GM21528 (cell line): ENCODE measurements at regions not wholly inside any gene's neighbourhood (a gene's known extent, or its start where the extent isn't known, plus 50 kb on each side); places are given as distances from the start of the nearest gene placed in this dataset.

ENCODE experiments used
- ATAC-seq: cut with Tn5 transposase; IDR thresholded peaks from one replicate; pipeline ENCODE4 v1.9.1; 2021; ENCODE audit warnings: mild to moderate bottlenecking, moderate library complexity; ENCODE audit not compliant: unreplicated experiment, low FRiP score

DNA sequence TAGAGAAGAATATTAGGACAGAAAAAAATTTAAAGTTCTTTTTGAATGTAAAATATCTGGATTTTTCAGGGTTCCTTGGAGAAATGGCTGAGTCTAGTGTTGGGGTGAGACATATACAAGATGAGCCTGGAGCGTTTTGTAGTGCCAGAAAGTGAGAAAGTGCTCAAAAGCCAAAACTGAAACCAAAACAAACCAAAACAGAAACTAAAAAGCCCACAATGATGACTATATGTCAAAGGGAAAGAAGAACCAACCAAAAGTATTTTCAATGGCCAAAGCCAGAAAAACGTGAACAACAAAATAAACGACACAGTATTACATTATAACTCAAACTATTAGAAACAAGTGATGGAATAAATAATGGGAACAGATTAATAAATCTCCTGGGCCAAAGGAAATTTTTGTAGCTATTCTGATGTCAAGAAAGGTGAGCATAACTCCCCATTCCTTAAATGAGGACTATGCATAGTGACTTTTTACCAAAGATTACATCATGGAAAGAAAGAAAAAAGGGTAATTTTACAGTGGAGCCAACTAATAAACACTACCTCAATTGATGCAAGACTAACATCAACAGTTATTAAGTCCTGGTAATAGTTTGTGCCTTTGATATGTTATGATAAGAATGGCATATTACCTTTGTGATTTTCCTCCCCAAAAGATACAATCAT is 1137.6 kb downstream of the C4orf33 start:
- ATAC-seq, result peak; percentile 100

DNA sequence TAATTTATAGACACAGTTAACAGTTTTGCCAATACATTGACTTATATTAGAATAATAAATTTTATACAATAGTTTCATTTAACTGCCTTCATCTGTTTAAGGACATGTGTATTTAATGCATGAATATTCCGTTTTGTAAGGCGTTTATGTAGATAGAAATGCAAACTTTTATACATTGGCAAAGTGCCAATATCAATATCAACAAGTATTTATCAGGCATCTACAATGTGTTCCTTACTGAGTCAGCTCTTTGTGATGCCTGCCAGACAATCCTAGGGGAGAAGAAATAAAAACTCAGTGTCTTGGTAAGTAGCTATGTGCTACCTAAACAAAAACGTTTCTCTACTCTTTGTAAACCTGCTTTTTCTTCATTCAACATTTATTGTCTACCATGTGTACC is 1142.2 kb downstream of the C4orf33 start:
- ATAC-seq, result no peak

DNA sequence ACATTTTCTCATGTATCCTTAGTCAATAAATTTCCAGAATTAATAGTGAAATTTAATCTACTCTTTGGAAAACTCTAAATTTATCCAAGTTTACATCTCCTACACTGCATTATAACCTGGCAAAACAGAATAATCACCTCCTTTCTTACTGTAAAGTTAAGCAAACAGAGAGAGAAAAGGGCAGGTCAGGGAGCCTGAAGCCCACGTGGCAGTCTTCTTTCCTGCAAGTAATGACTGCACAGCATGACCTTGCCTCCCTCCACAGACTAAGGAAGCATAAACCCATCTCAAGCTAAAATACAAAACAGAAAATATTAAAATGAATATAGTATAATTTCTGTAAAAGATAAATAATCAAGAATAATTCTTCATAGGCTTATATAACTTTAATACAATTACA is 1153.0 kb downstream of the C4orf33 start:
- ATAC-seq, result no peak

DNA sequence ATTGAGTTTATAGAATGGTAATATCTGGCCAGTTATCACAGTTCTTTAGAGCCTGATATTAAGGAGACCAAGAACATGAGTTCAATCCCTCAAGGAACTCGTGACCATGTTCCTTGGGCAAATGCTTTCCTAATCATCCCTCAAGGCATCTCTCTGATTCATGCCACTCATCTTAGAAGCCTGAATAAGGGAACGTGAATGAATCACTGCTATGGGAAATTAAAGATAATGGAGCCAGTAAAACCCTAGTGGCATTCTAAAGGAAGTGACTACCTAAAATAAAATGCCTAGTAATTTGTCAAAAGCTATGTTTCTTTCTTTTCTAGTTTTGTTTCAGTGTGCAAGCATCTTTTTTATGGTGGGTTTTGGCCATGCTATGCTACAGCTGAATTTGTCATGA is 1161.3 kb downstream of the C4orf33 start:
- ATAC-seq, result no peak

DNA sequence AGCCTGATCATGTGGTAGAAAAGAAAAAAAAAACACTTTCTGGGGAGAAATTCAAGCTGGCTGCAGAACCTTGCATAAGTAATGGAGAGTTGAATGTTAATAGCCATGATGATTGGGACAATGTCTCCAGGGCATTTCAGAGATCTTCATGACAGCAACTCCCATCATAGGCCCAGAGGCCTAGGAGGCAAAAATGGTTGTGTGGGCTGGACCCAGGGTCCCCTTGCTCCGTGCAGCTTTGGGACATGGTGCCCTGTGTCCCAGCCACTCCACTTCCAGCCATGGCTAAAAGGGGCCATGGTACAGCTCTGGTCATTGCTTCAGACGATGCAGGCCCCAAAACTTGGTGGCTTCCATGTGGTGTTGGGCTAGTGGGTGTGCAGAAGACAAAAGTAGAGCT is 1170.9 kb downstream of the C4orf33 start:
- no peak for ATAC-seq

DNA sequence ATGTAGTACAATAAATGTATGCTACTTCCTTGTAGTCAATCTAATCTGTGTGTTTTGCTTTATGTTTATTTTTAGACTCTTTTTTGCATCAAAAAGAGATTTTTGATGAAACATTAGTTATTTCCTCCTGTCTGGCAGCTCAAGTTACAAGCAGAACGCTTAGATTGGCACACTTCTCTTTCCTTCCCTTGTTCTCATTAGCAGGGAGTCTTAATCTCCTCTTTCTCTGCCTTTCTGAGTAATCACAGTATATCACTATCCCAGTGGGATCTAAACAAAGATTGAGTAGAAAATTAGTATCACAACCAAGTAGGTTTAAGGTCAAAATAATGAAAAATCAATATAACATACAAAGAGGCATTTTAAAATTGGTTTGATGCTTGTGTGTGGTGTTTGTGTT is 1192.6 kb downstream of the C4orf33 start:
- no peak for ATAC-seq

DNA sequence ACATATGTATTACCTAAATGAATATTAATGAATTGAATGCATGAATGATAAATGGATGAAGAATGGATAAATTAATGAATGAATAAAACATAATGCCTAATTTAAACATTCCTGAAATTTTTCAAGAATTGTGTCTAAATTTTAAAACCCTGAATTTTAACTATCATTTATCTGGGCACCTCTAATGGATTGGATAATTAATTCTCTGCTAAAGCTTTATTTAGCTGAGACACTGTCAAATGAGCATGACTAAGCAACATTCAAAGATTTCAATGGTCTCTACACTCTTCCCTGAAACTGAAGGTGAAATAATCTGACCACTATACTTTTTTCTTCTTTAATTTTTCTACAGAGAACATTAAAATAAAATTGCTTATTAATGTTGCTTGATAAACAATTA is 1197.7 kb downstream of the C4orf33 start:
- no peak for ATAC-seq

DNA sequence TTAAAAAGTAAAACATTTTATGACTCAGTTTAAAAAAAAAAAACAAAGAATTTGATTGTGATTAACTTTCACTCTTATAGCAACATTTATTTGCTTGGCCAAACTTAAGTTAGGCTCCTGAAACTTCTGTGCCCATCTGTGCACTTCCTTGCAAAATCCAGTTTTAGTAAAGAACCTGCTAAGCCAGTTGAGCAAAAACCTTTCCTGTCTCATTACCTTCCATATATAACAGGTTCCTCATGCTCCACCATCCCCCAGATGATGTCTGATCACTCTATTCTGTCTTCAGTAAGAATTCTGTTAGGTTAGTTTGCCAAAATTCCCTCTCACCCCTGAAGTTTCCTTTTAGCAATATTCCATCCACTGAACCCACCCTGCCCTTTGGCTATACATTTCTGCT is 1200.5 kb downstream of the C4orf33 start:
- ATAC-seq, result no peak

DNA sequence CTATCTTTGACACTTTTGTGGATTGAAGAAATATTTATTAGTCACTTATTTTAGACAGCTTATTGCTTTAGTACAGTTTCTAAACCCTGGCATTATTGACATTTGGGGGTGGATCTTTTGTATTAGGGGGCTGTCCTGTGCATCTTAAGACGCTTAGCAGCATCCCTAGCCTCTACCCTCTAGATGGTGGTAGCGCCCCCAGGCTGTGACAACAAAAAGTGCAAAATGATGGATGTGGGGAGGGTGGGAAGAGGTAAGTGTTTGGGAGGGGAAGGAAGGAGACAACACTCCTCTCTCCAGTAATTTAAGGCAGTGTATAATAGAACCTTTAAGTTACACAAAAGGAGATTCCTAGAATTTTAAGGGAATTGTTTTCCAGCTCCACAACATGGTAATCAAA is 1210.6 kb downstream of the C4orf33 start:
- no peak for ATAC-seq

DNA sequence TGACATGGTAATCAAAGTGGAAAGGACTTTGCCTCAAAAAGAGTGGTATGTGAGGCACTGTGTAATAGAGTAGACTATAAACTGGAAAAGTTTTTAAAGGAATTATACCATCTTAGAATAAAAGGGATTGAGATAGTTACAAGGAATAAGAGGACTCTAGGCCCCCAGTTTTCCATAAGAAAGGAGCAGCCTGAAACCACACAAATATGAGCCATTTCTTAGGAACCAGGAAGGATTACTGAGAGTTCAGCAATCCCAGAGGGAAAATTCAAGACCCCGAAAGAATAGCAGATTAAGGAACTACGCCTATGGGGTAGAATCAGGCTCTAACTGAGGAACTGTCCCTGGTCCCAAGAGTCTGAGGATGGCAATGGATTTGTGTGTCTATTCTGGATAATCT is 1213.3 kb downstream of the C4orf33 start:
- no peak for ATAC-seq

DNA sequence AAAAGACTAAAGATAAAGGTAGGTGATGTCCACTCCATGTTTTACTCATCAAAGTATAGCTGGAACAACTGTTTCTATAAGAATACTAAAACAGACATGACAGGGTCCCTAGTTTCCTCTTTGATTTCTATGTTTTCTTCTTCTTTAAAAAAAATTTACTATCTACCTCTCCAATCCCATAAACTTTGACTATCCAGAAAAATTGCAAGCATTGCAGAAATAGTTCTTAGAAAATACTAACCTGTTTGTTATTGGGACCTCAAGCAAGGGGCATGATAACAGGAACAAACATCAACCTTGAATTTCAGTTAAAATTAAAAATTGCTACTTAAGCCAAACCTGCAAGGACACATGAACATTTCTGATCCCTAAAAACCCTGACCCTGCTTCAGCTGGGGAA is 1226.5 kb downstream of the C4orf33 start:
- no peak for ATAC-seq

DNA sequence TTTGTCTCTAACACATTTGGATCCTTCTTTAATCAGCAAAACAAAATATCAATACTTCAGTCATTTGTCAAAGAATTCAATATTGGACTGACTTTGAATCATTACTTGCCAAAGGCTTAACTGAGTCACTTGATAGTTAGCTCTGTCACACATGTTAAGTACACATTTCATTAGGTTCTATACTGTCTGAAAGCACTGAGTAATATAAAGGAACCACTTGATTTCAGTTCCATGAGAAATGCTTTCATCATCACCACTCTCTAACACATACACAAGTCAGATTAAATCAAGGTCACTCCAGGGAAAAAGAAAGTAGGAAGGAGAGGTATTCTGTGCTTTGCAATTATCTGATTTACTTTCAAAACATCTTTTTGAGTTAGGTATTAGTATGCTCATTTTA is 1233.1 kb downstream of the C4orf33 start:
- ATAC-seq, result no peak

DNA sequence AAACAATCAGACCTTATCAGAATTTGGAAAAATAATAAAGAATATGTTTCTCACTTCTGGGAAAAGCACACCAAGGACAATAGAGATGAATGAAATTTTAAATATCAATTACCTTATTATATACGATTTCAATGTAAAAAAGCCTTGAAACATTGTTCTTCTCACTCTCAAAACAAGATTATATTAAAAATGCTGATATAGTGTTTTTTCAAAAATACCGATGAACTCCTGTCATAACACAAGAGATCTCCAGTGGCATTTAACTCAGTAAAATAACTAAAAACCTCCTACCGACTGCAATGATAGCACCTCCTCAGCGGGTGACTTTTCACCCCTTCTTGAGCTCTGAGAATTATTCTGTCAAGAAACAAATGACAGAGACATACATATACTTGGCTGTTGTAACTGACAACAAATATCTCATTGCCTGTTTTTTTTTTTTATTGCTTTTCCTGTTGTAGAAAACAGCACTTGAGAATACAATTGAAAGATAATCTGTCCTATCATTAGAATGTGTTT is 1237.3 kb downstream of the C4orf33 start:
- ATAC-seq, result no peak

DNA sequence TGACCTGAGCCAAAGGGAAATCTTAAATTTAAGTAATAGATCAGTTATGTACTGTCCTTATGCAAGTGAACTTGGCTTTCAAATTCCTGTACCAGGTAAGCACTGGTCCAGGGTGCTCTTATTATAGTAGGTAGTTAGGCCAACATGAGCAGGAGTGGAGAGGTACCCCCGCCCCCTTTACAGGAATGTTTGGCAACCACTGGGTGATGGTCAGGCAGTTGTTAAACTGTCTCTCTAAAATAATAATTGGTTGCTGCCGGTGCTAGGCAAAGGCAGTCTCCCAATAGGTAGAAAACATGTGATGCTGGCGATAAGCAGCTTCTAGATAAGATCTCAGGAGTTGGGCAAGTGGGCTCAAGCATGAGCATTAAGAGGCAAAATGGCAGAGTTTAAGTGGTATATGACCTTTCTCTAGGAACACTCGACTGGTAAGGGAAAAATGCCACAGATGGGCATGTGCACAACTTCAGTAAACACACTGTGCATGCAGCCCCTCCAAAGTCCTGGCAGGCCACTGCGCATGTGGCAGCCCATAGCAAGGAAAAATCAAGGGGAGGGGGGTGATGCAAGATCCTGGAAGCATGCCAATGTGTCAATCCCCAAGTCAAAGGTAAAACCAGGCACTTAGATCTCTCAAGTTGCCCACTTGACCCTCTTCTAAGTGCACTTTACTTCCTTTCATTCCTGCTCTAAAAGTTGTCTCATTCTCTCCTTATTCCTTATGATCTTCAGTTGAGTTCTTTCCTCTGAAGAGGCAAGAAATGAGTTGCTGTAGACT is 1239.7 kb downstream of the C4orf33 start:
- no peak for ATAC-seq

DNA sequence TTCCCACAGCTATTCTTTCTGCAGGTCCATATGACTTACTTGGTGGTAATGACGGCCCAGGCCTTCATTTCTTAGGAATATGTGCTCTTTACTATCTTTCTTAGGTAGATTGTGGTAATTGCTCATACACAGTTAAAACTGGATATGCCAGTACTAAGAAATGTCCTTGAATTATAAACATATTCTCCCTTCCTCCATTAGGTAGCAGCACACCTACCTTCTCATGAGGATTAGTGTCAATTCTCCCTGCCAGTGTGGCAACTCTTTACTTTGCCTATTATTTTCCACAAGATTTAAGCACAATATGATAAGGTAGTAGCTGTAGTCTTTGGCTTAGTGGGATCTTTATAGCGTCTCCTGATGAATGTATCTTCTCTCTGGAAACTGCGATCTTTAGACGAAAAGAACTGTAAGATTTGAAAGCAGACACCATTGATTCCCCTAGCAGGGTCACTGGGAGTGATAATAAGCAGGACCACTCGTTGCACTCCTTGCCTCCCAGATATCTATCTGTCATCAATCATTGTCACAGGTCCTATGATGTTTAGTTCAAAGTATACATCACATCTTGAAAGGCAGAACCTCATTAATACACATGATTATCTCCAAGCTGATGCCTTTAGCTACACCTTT is 1240.7 kb downstream of the C4orf33 start:
- ATAC-seq, result peak; percentile 84

DNA sequence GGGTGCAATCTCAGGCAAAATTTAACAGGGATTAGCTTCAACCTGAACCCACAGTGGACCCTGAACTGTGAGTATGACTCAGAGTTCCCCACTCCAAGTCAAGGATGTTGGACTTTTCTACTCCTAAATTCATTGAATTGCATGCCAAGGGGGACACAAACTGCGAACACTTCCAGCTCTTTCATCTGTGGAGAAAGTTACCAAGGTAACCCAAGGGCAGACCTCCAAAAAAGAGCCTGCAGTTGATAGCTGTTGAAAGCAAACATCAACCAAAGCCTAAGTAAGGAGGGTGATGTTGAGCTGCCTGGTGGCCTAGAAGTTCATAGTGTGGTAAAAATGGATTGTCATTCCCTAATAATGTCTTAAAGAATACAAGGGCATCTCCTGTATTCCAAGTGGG is 1242.9 kb downstream of the C4orf33 start:
- no peak for ATAC-seq

DNA sequence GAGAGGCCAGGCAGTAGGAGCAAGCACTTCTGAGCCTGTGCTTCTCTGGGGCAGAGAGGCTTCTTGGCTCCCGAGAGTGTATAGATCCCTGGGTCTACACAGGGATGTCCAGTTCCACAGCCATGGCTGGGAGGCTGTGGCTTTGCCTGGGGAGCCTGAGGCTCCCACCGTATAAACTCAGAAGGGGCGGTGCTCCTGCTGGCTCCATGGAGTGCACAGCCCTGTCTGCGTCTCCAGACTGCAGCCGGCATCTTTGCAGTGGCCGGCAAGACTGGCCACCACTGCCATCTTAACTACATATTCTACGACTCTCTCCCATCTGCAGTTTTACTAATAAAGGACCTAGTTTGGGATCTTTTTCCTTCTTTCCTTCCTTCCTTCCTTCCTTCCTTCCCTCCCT is 1253.8 kb downstream of the C4orf33 start:
- no peak for ATAC-seq

DNA sequence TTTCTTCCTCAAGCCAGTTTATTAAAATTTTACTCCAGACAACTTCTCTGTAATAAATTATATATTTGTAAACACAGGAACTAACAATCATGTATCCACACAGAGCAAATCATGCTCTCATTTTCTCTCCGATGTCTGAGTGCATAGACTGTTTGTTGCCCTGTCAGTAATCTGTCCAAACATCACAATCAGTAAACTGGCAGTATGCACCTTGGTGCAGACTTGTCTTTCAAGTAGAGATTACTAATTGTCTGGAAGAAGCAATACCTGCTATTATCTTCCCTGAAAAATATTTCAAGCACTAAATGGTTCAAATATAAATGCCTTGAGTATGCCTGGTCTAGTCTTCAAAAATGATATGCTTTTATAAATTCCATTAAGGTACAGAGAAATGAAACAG is 1260.9 kb downstream of the C4orf33 start:
- no peak for ATAC-seq

DNA sequence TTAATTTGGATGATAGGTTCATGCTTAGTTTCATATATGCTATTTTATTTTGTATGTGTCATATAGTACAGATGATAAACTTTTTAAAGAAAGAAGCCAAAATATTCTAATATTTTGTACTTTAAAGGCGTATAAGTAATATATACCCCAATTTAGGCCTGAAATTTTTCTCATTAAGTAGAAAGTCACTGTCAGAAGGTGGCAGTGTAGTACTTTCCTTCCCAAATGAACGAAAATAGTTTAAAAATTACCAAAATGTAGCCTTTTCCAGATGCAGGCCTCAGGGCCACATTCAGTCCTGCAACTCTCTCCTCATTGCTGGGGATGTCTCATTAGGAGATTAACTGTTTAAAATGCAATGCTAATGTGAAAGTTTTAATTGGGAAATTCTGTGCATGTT is 1263.6 kb downstream of the C4orf33 start:
- no peak for ATAC-seq

DNA sequence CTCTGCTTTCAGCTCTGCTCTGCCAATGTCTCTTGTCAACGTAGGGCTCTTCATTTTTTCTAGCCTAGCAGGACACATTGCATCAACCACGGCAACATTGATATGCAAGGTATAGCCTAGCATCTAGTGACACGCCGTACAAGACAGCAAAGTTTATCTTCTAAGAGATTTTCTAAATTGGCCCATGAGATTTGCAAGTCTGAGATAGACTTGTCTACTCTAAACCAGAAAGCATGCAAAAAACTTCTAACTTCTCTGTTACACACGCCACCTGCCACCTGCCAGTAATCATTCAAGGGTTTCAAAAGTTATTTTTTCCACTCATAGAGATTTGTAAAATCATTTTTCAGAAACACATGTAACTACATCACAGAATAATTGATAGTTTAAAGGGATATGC is 1265.7 kb downstream of the C4orf33 start:
- no peak for ATAC-seq

DNA sequence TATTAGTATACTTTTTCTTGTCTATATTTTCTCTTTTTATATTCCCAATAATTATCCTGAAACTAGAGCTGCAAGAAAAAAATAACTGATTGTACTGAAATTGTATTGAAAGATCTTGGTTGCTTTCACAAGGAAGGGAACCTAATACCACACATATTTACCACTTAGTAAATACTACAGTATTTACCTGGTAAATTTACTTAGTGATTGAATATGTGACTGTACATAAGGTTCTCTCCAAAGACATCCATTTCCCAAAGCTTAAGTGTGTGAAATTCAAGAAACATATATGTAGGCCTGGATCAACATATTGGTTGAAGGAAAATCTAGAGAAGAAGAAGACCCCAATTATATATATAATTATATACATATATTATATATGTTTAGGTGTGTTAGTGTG is 1272.7 kb downstream of the C4orf33 start:
- no peak for ATAC-seq

DNA sequence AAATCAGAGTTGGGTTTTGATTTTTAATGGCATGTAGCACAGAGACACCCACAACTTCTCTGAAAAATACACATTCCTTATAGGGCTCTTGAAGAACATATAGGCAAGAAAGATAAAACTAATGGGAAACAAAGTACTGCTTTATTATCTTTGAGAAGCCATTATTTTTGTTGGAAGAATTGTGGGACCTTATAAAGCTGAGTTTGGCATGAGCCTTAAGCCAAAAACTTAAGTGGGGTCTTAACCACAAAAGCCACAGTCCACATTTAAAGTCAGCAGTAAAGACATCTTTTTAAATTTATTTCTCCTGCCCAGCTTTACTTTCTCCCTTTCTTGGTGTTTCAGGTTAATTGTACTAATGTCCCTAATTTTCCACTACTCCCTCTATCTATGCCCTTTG is 1297.3 kb downstream of the C4orf33 start:
- no peak for ATAC-seq
